Endothelial cell of umbilical vein (primary cell): ENCODE measurements at regions not wholly inside any gene's neighbourhood (a gene's known extent, or its start where the extent isn't known, plus 50 kb on each side); places are given as distances from the start of the nearest gene placed in this dataset.

Source experiments
- BruUV-seq: library from RNA; stranded (reverse); fragments of 400-500 nt; replicated peaks from 2 replicates; lab custom pipeline; 2021; lab: Mats Ljungman, UMichigan
- CTCF ChIA-PET: fragments of 300-600, 350-600 bp; sonication (Branson Sonifier 250); formaldehyde crosslinking; loops from one replicate; lab custom pipeline; 2021; ENCODE audit warnings: antibody characterized with exemption, inconsistent platforms; lab: Charles Lee
- POLR2A ChIA-PET: fragments of 300-600, 350-600 bp; sonication (Branson Sonifier 250); formaldehyde crosslinking; loops from one replicate; lab custom pipeline; 2021; ENCODE audit warnings: antibody characterized with exemption, inconsistent platforms; lab: Charles Lee
- DNase-seq: peaks from one replicate; pipeline ENCODE4 v3.0.0-alpha.2; 2011; ENCODE audit warnings: low read depth, low spot score
- FAIRE-seq: peaks from 2 replicates; lab custom pipeline; 2011; peaks lifted over from hg19 to GRCh38; lab: Jason Lieb, UNC
- H2AFZ ChIP-seq: 2 replicates; pipeline ENCODE4 v1.6.0; 2012; ENCODE audit warnings: low read depth, low read length, control low read depth, inconsistent platforms
- H3K27ac ChIP-seq: 2 replicates; pipeline ENCODE4 v1.5.1; 2011; ENCODE audit warnings: low read depth, mild to moderate bottlenecking, control low read depth, low read length, moderate library complexity; ENCODE audit not compliant: insufficient read depth
- H3K27me3 ChIP-seq, 2 experiments: 2 replicates each; pipeline versions ENCODE4 v1.6.0 to v1.6.1; 2011; ENCODE audit warnings: low read length in 2 of 2, mixed read lengths in 1 of 2; ENCODE audit not compliant: control insufficient read depth in 2 of 2, insufficient read depth in 2 of 2
- H3K36me3 ChIP-seq, 2 experiments: 2 replicates in 1 of 2; 3 replicates in 1 of 2; pipeline ENCODE4 v1.5.1; 2011; ENCODE audit warnings: low read length in 2 of 2, mild to moderate bottlenecking in 1 of 2, moderate library complexity in 1 of 2; ENCODE audit not compliant: control insufficient read depth in 2 of 2, insufficient read depth in 2 of 2; ENCODE audit errors: extremely low read depth in 1 of 2
- H3K4me1 ChIP-seq: 3 replicates; pipeline ENCODE4 v1.5.1; 2011; ENCODE audit warnings: mild to moderate bottlenecking, low read length; ENCODE audit not compliant: control insufficient read depth, insufficient read depth; ENCODE audit errors: extremely low read depth
- H3K4me2 ChIP-seq: 2 replicates; pipeline ENCODE4 v1.6.1; 2011; ENCODE audit warnings: low read length, control low read depth, mixed read lengths; ENCODE audit not compliant: insufficient read depth
- H3K4me3 ChIP-seq, 3 experiments: fragments of 200-600 bp in 1 of 3; sonication (generic), shearing (Covaris generic) in 1 of 3; replicated peaks in 1 of 3; 2 replicates each; pipeline ENCODE4 v1.5.1; 2011 to 2016; ENCODE audit warnings: control low read depth in 3 of 3, low read length in 3 of 3, mild to moderate bottlenecking in 2 of 3, inconsistent platforms in 1 of 3, low read depth in 1 of 3, moderate library complexity in 1 of 3; ENCODE audit not compliant: insufficient read depth in 1 of 3
- H3K79me2 ChIP-seq: 2 replicates; pipeline ENCODE4 v1.6.0; 2012; ENCODE audit warnings: low read length, inconsistent platforms; ENCODE audit not compliant: control insufficient read depth, insufficient read depth
- H3K9ac ChIP-seq: replicated peaks from 2 replicates; pipeline ENCODE3; 2011; ENCODE audit warnings: low read length, control low read depth; ENCODE audit not compliant: insufficient read depth; ENCODE audit errors: extremely low read depth
- H3K9me1 ChIP-seq: replicated peaks from 3 replicates; pipeline ENCODE4 v1.6.0; 2011; ENCODE audit warnings: mild to moderate bottlenecking, low read length; ENCODE audit not compliant: control insufficient read depth, insufficient read depth; ENCODE audit errors: extremely low read depth
- H3K9me3 ChIP-seq: replicated peaks from 2 replicates; pipeline ENCODE4 v1.5.1; 2012; ENCODE audit warnings: low read length, inconsistent platforms; ENCODE audit not compliant: control insufficient read depth, insufficient read depth
- H4K20me1 ChIP-seq: replicated peaks from 2 replicates; pipeline ENCODE3; 2011; ENCODE audit warnings: mild to moderate bottlenecking, low read length; ENCODE audit not compliant: control insufficient read depth, insufficient read depth; ENCODE audit errors: extremely low read depth
- CTCF ChIP-seq, 2 donors: IDR thresholded peaks; 1 replicate in 1 of 2; 2 replicates in 1 of 2; pipeline ENCODE4 v1.5.1; 2011; ENCODE audit warnings: low read length in 2 of 2, mild to moderate bottlenecking in 2 of 2, moderate library complexity in 2 of 2, control low read depth in 1 of 2, inconsistent platforms in 1 of 2, low read depth in 1 of 2; ENCODE audit not compliant: insufficient read depth in 1 of 2; ENCODE audit errors: extremely low read depth in 1 of 2
- EZH2 ChIP-seq: IDR thresholded peaks from 2 replicates; pipeline ENCODE4 v1.6.1; 2012; ENCODE audit warnings: borderline replicate concordance, low read depth, mild to moderate bottlenecking, moderate library complexity, low read length, inconsistent platforms; ENCODE audit not compliant: severe bottlenecking
- FOS ChIP-seq: IDR thresholded peaks from 2 replicates; pipeline ENCODE4 v1.6.1; 2011; ENCODE audit warnings: mild to moderate bottlenecking, low read length, moderate library complexity, borderline replicate concordance; ENCODE audit not compliant: insufficient read depth
- GATA2 ChIP-seq: IDR thresholded peaks from 2 replicates; pipeline ENCODE4 v1.7.0; 2011; ENCODE audit warnings: low read depth, mild to moderate bottlenecking, moderate library complexity, mixed read lengths, low read length; ENCODE audit not compliant: insufficient read length, insufficient read depth
- JUN ChIP-seq: IDR thresholded peaks from 2 replicates; pipeline ENCODE4 v1.6.1; 2011; ENCODE audit warnings: borderline replicate concordance, low read depth; ENCODE audit not compliant: insufficient read length, insufficient read depth
- MYC ChIP-seq: IDR thresholded peaks from one replicate; pipeline ENCODE4 v1.6.1; 2011; ENCODE audit warnings: mild to moderate bottlenecking, low read depth, low read length
- POLR2A ChIP-seq: IDR thresholded peaks from 2 replicates; pipeline ENCODE4 v1.6.1; 2012; ENCODE audit warnings: low read depth, mild to moderate bottlenecking, control low read depth, low read length
- POLR2AphosphoS5 ChIP-seq: IDR thresholded peaks from 2 replicates; pipeline ENCODE4 v1.6.1; 2012; ENCODE audit warnings: low read depth, mild to moderate bottlenecking, control low read depth, low read length, moderate library complexity; ENCODE audit not compliant: insufficient read depth
- dilution Hi-C: fragments of 300-500 bp; cut with MboI; formaldehyde crosslinking; loops from one replicate; pipeline ENCODE4 v1.15.0; 2019; ENCODE audit warnings: low sequenced_read_pairs; ENCODE audit not compliant: extremely low pct_ligation_motif_present
- intact Hi-C: fragments of 100-400 bp; cut with micrococcal nuclease; formaldehyde crosslinking; loops from one replicate; pipeline ENCODE4 v1.10.0; 2022
- TF ChIP-seq, protein P1 (sequence below): IDR thresholded peaks from 2 replicates; pipeline ENCODE4 v1.6.1; 2011; ENCODE audit not compliant: insufficient read depth, insufficient read length

DNA sequence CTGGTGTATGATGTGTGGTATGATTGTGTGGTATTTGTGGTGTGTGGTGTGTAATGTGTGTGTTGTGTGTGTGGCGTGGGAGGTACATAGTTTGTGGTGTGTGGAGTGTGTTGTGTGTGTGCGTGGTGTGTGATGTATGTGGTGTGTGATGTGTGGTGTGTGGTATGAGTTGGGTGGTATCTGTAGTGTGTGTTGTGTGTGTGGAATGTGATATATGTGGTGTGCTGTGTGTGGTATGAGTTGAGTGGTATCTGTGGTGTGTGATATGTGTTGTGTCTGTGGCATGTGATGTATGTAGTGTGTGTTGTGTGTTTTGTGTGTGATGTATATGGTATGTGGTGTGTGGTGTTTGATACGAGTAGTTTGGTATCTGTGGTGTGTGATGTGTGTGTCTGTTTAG lies 272.5 kb upstream of the IRX1 start:
- H3K4me2 ChIP-seq: no peak overlapping the region
- H3K36me3 ChIP-seq: no peaks in the 10 kb centered on the region
- intact Hi-C loops (no loop called here), dilution Hi-C loops (no loop called here)
- ChIA-PET CTCF (no interaction called here), POLR2A (no interaction called here)
- no peaks in the 10 kb centered on the region for H3K27me3 ChIP-seq
- H3K9me3 ChIP-seq: no peaks in the 10 kb centered on the region
- TF ChIP-seq JUN (no peak), EZH2 (no peak), POLR2A (no peak), GATA2 (no peak), FOS (no peak), CTCF (IDR thresholded peaks at IDR 0.05; ENCODE audit: extremely low read depth in 1 of 2, insufficient read depth in 1 of 2, low read depth in 1 of 2, low read length in 2 of 2) (no peak), MYC (no peak), POLR2AphosphoS5 (no peak)
- TF ChIP-seq, protein P1, sequence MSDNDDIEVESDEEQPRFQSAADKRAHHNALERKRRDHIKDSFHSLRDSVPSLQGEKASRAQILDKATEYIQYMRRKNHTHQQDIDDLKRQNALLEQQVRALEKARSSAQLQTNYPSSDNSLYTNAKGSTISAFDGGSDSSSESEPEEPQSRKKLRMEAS: no peak
- FAIRE-seq (no peak), DNase-seq (no peak)
- H4K20me1 ChIP-seq: no peaks in the 10 kb centered on the region
- no peak overlapping the region for H3K9ac ChIP-seq
- H3K4me3 ChIP-seq: no peak overlapping the region
- no TSS peak for BruUV-seq
- H2AFZ ChIP-seq: no peak overlapping the region
- H3K9me1 ChIP-seq: no peaks in the 10 kb centered on the region
- no peak overlapping the region for H3K27ac ChIP-seq
- no peaks in the 10 kb centered on the region for H3K79me2 ChIP-seq
- H3K4me1 ChIP-seq: no peaks in the 10 kb centered on the region
